ENCODE measurements at regions not wholly inside any gene's neighbourhood (a gene's known extent, or its start where the extent isn't known, plus 50 kb on each side); places are given as distances from the start of the nearest gene placed in this dataset.

DNA sequence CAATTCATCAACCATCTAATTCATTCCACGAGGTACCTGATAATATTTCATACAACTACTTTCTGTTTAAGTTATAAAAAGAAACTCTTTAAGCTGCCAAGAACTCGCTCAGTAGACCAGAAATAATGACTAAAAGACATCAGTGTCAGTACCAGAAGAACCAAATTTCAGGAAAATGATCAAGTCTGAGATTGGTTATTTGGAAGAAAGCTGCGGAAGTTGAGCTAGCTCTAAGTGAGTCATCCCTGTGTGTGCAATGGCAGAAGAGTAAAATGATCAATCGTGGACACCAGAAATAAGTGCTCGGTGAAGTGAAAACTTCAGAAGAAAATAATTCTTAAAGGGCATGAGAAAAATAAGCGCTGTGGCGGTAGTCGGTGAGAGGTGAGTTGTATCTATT is 933.2 kb upstream of the CHORDC1 start:
- no peak for ATAC-seq
- intact Hi-C loops (cut with DNase I), result no loop called here
- Histone ChIP-seq H3K4me3 (no peak overlapping the region), H3K9me3 (no peaks in the 10 kb centered on the region), H3K27ac (no peak overlapping the region), H3K36me3 (replicated peaks in 1 of 2; ENCODE audit: insufficient read depth in 1 of 2, low read depth in 2 of 2) (no peaks in the 10 kb centered on the region), H3K27me3 (no peaks in the 10 kb centered on the region), H3K4me1 (no peaks in the 10 kb centered on the region)
- WGBS, 2 donors, result 69 to 72% methylated on average over 8 of the region's 8 CpGs
- DNase-seq, result no peak
- TF ChIP-seq CTCF (IDR thresholded peaks at IDR 0.05) (no peak), POLR2A (IDR thresholded peaks at IDR 0.05) (no peak)

DNA sequence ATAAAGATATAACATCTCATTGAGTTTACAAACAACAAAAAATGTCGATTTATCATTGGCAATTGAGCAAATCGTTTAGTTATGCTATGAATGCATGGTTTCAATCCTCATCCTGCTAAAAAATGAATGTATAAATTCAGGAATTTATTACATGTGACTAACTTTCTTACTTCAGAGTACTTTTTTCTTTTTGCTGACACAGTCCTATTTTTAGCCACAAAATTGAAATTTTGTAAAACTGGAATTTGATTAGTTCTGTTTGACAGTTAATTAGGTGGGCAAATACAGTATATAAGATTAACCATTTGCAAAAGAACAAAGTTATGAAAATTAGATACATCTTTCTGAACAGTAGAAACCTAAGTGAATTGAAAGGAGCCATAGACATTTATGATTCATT is 925.0 kb upstream of the CHORDC1 start:
- Histone ChIP-seq H3K4me1 (no peaks in the 10 kb centered on the region), H3K9me3 (no peaks in the 10 kb centered on the region), H3K27ac (no peak overlapping the region), H3K4me3 (no peak overlapping the region), H3K27me3 (no peaks in the 10 kb centered on the region), H3K36me3 (replicated peaks in 1 of 2; ENCODE audit: insufficient read depth in 1 of 2, low read depth in 2 of 2) (no peaks in the 10 kb centered on the region)
- DNase-seq (no peak), ATAC-seq (no peak)
- WGBS, 2 donors, result 36 to 51% methylated on average over 2 of the region's 2 CpGs
- intact Hi-C loops (cut with DNase I), result no loop called here
- TF ChIP-seq CTCF (IDR thresholded peaks at IDR 0.05) (no peak), POLR2A (IDR thresholded peaks at IDR 0.05) (no peak)

DNA sequence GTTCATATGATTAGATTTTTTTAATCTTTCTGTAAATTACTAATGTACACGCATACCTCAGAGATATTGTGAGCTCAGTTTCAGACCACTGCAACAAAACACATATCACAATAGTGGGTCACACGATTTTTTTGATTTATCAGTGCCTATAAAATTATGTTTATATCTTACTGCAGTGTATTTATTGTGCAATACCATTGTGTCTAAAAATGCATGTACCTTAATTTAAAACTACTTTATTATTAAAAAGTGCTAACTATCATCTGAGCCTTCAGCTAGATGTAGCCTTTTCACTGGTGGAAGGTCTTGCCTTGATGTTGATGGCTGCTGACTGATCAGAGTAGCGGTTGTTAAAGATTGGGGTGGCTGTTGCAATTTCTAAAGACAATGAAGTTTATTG is 918.8 kb upstream of the CHORDC1 start:
- ATAC-seq, result no peak
- no peak for TF ChIP-seq CTCF (IDR thresholded peaks at IDR 0.05)
- no peak for TF ChIP-seq POLR2A (IDR thresholded peaks at IDR 0.05)
- Histone ChIP-seq H3K9me3 (no peaks in the 10 kb centered on the region), H3K4me3 (no peak overlapping the region), H3K27ac (no peak overlapping the region), H3K36me3 (replicated peaks in 1 of 2; ENCODE audit: insufficient read depth in 1 of 2, low read depth in 2 of 2) (no peaks in the 10 kb centered on the region), H3K27me3 (no peaks in the 10 kb centered on the region), H3K4me1 (no peaks in the 10 kb centered on the region)
- 59 to 64% methylated on average over 3 of the region's 3 CpGs for WGBS, 2 donors
- intact Hi-C loops (cut with DNase I), result no loop called here
- no peak for DNase-seq

GRCh38 chr11:91136631-91137030 is 913.8 kb upstream of the CHORDC1 start:
- Histone ChIP-seq H3K36me3 (replicated peaks in 1 of 2; ENCODE audit: insufficient read depth in 1 of 2, low read depth in 2 of 2) (no peaks in the 10 kb centered on the region), H3K4me1 (no peaks in the 10 kb centered on the region), H3K4me3 (no peak overlapping the region), H3K9me3 (no peaks in the 10 kb centered on the region), H3K27me3 (no peaks in the 10 kb centered on the region), H3K27ac (no peak overlapping the region)
- TF ChIP-seq POLR2A (IDR thresholded peaks at IDR 0.05) (no peak), CTCF (IDR thresholded peaks at IDR 0.05) (no peak)
- intact Hi-C loops (cut with DNase I), result no loop called here
- WGBS, 2 donors, result 61 to 68% methylated on average over 2 of the region's 2 CpGs
- DNase-seq (no peak), ATAC-seq (no peak)

DNA sequence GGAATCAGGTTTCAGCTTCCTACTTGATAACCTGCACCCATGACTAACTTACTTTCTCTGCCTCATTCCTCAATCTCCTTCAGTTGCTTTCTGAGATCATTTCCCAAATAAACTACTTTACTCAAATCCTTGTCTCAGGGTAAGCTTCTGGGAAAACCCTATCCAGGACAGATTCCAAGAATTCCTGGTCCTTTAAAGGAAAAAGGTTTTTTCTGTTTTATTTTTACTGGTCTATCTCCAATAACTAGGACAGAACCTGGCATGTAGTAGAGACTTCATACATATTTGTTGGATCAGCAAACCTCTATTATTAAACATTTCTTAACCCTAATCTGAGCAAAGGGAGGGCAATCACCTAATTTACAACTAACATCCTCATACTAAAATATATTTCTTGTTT is 910.5 kb upstream of the CHORDC1 start:
- no peak for ATAC-seq
- Histone ChIP-seq H3K27me3 (no peaks in the 10 kb centered on the region), H3K4me3 (no peak overlapping the region), H3K4me1 (no peaks in the 10 kb centered on the region), H3K9me3 (no peaks in the 10 kb centered on the region), H3K27ac (no peak overlapping the region), H3K36me3 (replicated peaks in 1 of 2; ENCODE audit: insufficient read depth in 1 of 2, low read depth in 2 of 2) (no peaks in the 10 kb centered on the region)
- TF ChIP-seq POLR2A (IDR thresholded peaks at IDR 0.05) (no peak), CTCF (IDR thresholded peaks at IDR 0.05) (no peak)
- intact Hi-C loops (cut with DNase I), result no loop called here
- DNase-seq, result no peak

Measured in body of pancreas (tissue), 4 donors.